ENCODE measurements at regions not wholly inside any gene's neighbourhood (a gene's known extent, or its start where the extent isn't known, plus 50 kb on each side); places are given as distances from the start of the nearest gene placed in this dataset.

DNA sequence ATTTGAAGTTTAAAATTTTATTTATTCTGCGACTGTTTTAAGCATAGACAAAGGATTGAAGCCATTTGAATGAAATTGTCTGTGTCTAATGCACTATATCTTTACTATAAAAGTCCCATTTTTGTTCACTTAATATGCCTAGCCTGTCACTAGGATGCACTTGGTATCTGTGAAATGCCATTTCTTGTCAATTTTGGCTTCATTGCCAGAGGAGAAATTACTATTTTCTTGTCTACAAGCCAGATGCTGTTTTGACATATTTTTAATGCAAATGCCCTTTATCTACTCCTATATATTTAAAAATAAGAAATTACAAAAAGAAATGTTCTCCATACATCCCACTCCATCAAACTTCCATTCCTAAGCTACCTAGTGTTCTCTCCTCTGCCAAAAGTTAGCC, 1704.5 kb upstream of the RAG2 start:
- no peak overlapping the region for H3K4me3 ChIP-seq (replicated peaks in 1 of 3)
- intact Hi-C loops (cut with DNase I): no loop called here
- H3K9me3 ChIP-seq: no peaks in the 10 kb centered on the region
- 0 to 1% methylated on average over 1 of the region's 1 CpG for WGBS, 2 donors
- H3K4me1 ChIP-seq: no peaks in the 10 kb centered on the region
- H3K27me3 ChIP-seq: no peaks in the 10 kb centered on the region
- no peak for DNase-seq
- no peak overlapping the region for H3K27ac ChIP-seq
- no peaks in the 10 kb centered on the region for H3K36me3 ChIP-seq
- TF ChIP-seq POLR2A (IDR thresholded peaks at IDR 0.05): no peak
- TF ChIP-seq CTCF (IDR thresholded peaks at IDR 0.05): no peak

DNA sequence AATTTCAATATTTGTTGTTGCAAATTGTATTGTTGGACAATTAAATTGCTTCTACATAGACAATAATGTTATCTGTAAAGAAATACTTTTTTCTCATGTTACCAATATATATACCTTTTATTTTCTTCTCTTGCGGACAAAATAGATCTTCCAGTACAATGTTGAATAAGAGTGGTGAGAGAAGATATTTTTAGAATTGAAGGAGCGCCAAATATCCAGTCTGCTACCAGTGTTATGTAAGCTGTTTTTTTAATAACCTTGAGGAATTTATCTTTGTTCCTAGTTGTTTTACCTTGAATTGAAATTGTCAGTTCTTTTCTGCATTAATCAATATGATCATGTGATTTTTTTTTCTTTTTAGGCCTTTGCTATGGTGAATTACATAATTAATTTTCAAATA, 1702.5 kb upstream of the RAG2 start:
- no peaks in the 10 kb centered on the region for H3K36me3 ChIP-seq
- no peaks in the 10 kb centered on the region for H3K27me3 ChIP-seq
- H3K9me3 ChIP-seq: no peaks in the 10 kb centered on the region
- DNase-seq: no peak
- intact Hi-C loops (cut with DNase I): no loop called here
- no peak overlapping the region for H3K4me3 ChIP-seq (replicated peaks in 1 of 3)
- TF ChIP-seq CTCF (IDR thresholded peaks at IDR 0.05): no peak
- TF ChIP-seq POLR2A (IDR thresholded peaks at IDR 0.05): no peak
- no peak overlapping the region for H3K27ac ChIP-seq
- H3K4me1 ChIP-seq: no peaks in the 10 kb centered on the region
- WGBS, 2 donors: 43 to 51% methylated on average over 2 of the region's 2 CpGs

- TF ChIP-seq POLR2A (IDR thresholded peaks at IDR 0.05) (no peak), CTCF (IDR thresholded peaks at IDR 0.05) (no peak)
- H3K27ac ChIP-seq: no peak overlapping the region
- no peaks in the 10 kb centered on the region for H3K36me3 ChIP-seq
- DNase-seq: no peak
- intact Hi-C loops (cut with DNase I): no loop called here
- no peaks in the 10 kb centered on the region for H3K9me3 ChIP-seq
- H3K27me3 ChIP-seq: no peaks in the 10 kb centered on the region
- WGBS, 2 donors: 94 to 96% methylated on average over 23 to 31 of the region's 33 CpGs
- H3K4me3 ChIP-seq (replicated peaks in 1 of 3): no peak overlapping the region
- H3K4me1 ChIP-seq: no peaks in the 10 kb centered on the region
Measured at GRCh38 chr11:38296211-38296776, 1698.3 kb upstream of the RAG2 start.

- TF ChIP-seq CTCF (IDR thresholded peaks at IDR 0.05): no peak
- no peak for TF ChIP-seq POLR2A (IDR thresholded peaks at IDR 0.05)
Measured at GRCh38 chr11:38282718-38283117, 1684.7 kb upstream of the RAG2 start.

GRCh38 chr11:38278457-38279141, 1680.6 kb upstream of the RAG2 start:
- WGBS, 2 donors: 96 to 97% methylated on average over 31 to 44 of the region's 45 CpGs
- Histone ChIP-seq H3K4me1 (no peaks in the 10 kb centered on the region), H3K9me3 (no peaks in the 10 kb centered on the region), H3K4me3 (replicated peaks in 1 of 3) (no peak overlapping the region), H3K27me3 (no peaks in the 10 kb centered on the region), H3K36me3 (no peaks in the 10 kb centered on the region), H3K27ac (no peak overlapping the region)
- TF ChIP-seq CTCF (IDR thresholded peaks at IDR 0.05) (no peak), POLR2A (IDR thresholded peaks at IDR 0.05) (no peak)
- intact Hi-C loops (cut with DNase I): no loop called here
- no peak for DNase-seq

More at GRCh38 chr11:38282718-38283117, 1684.7 kb upstream of the RAG2 start:
- H3K36me3 ChIP-seq: no peaks in the 10 kb centered on the region
- H3K4me1 ChIP-seq: no peaks in the 10 kb centered on the region
- WGBS, 2 donors: 89 to 92% methylated on average over 4 of the region's 4 CpGs
- H3K9me3 ChIP-seq: no peaks in the 10 kb centered on the region
- no peak overlapping the region for H3K27ac ChIP-seq
- DNase-seq: no peak
- H3K4me3 ChIP-seq (replicated peaks in 1 of 3): no peak overlapping the region
- no peaks in the 10 kb centered on the region for H3K27me3 ChIP-seq
- intact Hi-C loops (cut with DNase I): no loop called here
